HG02970 (cell line): ENCODE measurements at regions not wholly inside any gene's neighbourhood (a gene's known extent, or its start where the extent isn't known, plus 50 kb on each side); places are given as distances from the start of the nearest gene placed in this dataset.
"Not testable (repeated sequence)": the region's sequence is repeated elsewhere in the genome, so short reads cannot be mapped to it uniquely, and the experiment has no call there.

Experiments used
- ATAC-seq: cut with Tn5 transposase; IDR thresholded peaks from one replicate; pipeline ENCODE4 v1.9.1; 2021; ENCODE audit warnings: mild to moderate bottlenecking, moderate library complexity, moderate number of reproducible peaks; ENCODE audit not compliant: unreplicated experiment, low FRiP score

DNA sequence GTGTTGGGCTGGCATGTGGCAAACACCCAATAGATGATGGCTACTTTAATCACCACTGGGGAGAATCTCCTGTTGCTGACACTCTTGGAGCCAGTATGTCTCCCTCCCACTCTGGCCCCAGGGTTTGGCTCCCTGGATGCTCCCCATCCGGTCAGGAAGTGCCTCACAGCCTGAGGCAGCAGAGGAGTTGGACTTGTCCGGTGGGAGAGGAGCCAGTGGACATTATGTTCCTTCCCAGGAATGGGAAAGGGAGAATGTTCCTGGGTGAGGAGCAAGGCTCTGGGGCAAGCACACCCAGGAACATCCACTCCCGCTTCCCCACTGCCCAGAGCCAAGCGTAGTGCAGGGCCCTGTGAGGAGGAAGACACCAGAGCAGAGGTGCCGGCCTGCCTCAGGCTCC is 84.6 kb upstream of the NAV2 start:
- no peak for ATAC-seq

DNA sequence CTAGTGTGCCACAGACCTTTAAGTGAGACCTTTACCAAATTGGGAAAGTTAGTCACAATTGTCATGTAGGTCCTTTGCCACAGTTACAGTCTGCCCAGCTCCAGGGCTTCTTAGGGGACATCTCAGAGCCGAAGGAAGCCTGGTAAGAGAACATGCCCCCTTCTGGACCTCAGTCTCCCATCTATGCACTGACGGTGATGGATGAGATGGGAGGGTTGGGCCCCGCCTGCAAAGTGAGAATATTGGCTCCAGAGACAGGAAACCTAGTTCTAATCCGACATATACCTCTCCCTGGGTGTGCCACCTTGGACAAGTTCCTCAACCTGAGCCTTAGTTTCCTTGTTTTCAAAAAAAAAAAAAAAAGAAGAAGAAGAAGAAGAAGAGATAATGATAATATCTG is 85.1 kb upstream of the NAV2 start:
- no peak for ATAC-seq

DNA sequence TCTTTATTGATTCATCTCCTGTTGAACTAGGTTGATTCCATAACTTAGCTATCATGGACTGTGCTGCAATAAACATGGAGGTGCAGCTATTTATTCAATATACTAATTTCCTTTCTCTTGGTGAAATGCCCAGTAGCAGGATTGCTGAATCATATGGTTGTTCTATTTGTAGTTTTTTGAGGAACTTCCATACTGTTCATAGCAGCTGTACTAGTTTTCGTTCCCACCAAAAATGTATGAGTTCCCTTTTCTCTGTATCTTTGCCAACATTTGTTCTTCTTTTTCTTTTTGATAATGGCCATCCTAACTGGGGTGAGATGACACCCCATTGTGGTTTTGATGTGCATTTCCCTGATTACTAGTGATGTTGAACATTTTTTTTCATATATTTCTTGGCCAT is 87.2 kb upstream of the NAV2 start:
- no peak for ATAC-seq

DNA sequence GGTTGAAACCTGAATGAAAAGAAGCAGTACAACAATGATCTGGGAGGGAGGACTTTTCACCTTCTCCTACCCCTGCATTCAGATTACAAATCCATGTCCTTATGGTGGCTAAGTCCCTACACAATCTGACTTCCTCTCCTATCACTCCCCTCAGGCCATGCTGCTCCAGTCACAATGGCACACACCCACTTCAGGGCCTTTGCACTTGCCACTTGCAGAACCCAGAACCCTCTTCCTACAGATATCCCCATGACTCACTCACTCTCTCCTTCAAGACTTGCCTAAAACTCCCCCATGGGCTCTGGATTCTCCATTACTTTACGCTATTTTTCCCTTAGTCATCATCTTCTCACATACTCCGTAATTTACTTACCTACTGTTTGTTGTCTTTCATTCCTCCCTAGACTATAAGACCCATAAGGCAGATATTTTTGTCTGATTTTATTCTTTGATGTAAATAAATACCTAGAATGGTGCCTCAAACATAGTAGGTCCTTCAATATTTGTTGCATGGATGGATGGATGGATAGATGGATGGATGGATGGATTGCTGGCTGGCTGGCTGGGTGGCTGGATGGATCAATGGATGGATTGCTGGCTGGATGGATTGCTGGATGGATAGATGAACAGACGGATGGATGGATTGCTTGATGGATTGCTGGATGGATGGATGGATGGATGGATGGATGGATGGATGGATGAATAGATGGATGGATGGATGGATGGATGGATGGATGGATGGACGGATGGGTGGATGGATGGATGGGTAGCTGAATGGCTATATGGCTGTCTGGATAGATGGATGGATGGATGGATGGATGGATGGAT is 94.7 kb upstream of the NAV2 start:
- ATAC-seq, result no peak

DNA sequence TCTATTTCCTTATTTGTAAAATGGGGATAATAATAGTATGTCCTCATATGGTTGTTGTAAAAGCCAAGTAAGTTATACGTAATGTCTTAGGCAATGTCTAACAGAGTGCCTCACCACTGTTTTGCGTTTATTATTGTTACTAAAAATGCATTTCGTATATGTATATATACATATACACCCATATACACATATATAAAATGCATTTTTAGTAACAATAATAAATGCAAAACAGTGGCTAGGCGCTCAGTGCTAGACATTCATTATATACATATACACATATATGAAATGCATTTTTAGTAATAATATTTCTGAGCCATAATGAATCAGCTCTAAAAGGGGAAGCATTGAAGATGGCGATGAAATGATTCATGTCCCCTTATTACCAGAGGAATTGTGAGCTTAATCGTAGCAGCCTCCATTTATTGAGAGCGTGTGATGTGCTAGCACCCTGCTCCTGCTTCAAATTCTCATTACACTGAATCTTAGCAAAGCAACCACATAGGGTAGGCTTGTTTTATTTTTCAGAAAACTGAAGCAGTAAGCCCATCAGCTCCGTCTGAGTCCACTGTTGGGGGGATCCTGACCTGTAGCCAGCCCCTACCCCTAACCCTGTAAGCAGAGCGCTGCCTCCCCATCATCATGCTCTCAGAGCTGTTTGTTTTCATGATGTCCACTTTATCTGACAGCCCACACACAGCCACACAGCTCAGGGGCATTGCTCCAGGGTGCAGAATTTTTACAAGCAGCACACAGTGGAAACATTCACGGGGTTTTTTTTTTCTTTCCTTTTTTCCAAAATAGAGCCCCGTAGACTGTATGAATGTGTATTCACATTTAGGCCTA is 97.1 kb upstream of the NAV2 start:
- no peak for ATAC-seq

DNA sequence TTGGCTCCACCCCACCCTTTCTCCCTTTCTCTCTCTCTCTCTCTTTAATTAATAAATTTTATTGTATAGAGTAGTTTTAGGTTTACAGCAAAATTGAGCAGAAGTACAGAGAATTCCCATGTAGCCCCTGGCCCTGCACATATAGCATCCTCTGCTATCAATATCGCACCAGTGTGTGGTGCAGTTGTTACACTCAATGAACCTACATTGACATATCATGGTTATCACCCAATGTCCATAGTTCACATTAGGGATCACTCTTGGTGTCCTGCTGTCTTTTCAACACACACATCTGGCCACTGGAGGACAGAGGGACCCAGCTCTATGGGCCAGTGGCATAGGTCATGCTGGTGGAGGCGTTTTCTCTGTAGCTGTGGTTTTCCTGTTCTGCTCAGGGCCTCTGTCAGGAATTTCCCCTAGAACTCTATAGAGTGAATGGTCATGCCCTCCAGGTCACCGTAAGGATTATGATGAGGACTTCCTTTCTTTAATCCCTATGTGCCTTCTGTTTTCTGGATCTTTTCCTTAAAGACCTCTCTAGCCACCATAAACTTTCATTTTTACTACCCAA is 98.2 kb upstream of the NAV2 start:
- ATAC-seq, result no peak

DNA sequence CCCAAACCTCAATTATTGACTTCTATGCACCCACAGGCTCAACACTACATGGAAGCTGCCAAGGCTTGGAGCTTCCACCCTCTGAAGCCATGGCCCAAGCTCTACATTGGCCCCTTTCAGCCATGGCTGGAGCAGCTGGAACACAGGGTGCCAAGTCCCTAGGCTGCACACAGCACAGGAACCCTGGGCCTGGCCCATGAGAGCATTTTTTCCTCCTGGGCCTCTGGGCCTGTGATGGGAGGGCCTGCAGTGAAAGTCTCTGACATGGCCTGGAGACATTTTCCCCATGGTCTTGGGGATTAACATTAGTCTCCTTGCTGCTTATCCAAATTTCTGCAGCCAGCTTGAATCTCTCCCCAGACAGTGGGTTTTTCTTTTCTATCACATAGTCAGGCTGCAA is 100.6 kb upstream of the NAV2 start:
- ATAC-seq, result not testable (repeated sequence)

DNA sequence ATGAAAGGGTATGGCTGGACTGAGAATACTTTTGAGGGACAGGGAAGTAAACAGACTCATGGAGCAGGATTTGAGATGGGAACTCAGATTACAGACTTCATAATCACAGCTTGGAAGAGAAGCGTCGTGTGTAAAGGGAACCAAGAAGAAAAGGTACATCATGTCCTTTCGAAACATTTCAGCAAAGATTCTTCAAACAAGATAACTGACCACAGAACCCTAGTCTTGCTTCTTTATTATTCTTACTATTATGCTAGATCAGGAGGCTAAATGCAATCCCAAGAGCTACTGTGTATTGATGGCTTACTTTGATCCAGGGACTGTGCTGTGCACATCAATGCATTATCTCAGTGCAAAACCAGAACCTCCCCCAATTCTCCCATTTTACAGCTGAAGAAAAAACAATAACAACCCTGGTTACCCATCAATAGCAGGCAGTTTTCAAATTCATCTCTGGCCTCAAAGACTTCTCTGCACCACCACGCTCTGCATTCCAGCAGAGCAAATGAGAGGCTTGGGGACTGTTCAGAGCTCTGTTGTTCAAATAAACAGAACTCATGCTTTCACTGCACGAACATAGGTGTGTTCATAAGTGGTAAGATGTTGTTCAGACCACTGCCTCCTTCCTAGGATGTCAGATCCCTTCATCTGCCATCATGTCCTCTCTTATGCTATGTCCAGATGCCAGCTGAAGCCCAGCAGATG is 104.8 kb upstream of the NAV2 start:
- ATAC-seq, result no peak

DNA sequence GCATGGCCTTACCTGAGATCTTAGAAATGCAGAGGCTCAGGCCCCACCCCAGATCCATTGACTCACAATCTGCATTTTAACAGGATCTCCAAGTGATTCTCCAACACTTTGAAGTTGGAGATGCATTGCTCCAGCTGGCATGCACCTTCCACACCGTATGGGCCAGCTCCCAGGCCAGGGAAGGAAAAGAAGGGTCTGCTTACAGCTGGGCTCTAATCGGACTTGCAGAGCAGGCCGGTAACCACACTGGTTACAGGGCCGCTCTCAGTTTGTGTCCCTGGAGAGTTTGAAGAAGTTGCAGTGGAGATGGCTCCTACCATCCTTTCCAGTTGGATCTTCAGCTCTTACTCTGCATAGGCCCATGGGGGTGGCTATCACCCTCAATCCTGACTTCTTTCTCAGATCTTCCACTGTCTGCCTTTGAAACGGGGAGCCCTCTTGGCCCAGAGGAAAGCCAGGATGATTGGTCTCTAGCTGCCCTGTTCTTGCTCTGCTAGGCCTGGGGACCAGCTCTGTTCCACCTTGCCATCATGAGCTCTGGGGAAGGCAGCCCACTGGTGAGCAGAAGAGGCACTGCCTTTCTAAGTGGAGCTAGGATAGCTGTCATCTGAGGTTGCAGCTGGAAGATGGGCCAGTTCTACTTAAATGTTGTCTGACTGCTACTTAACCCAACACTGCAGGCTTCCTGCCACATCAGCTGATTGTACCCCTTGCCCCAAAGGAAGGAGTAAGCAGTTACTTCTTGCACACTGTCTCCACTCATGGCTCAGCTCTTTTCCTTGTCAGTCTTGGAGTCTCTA is 105.6 kb upstream of the NAV2 start:
- ATAC-seq, result no peak

DNA sequence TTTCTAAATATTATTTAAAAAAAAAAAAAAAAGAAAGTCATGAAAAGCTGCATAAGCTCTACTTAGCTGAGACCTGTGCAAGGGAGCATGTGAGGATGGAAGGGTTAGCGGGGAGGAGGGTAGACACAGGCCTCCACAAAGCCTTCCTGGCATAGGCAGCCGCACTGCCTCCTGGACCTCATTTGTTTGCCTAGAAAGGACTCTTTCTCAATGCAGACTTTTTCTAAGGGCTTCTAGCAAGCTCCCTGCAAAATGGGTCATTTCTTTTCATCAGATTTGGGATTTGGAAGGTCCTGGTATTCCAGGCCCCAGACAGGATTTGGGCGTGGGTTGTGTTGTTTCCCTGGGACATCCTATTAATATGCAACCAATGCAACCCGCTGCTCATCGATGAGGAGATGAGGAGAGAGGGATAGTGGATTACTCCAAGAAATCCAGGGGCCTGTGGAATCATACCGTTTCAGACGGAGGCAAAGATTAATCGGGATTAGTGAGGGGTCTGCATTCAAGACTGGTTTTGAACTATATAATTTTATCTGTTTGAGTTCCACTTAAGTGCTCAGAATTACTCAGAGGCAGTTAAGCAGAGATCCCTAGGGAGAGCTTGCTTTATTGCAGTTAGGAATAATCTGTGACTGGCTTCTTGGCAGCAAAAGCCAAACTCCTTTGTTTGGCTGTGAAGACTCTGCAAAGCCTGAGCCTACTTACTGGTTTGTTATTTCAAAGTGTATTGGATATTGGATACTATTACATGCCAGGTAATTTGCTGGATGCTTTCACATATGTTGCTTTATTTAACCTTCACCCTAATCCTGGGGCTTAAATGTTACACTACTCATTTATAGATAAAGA is 106.9 kb upstream of the NAV2 start:
- no peak for ATAC-seq

DNA sequence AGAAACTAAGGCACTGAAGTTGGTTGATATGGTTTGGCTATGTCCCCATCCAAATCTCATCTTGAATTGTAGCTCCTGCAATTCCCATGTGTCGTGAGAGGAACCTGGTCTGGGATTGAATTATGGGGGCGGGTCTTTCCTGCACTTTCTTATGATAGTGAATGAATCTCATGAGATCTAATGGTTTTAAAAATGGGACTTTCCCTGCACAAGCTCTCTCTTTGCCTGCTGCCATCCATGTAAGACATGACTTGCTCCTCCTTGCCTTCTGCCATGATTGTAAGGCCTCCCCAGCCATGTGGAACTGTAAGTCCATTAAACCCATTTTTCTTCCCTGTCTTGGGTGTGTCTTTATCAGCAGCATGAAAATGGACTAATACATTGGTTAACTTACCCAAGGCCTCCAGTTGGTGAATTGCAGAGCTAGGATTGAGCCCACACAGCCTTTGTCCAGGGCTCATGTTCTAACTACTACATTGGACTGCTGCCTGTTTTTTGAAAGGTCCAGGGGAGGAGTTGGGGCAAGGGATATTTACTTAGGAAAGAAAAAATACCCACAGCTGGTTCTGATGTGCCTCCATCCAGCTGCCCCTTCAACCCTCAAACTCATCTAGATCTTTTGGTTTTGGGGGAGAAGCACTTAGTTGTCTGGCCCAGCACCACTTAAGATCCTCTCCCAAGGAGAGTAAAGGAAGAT is 107.8 kb upstream of the NAV2 start:
- ATAC-seq, result no peak

DNA sequence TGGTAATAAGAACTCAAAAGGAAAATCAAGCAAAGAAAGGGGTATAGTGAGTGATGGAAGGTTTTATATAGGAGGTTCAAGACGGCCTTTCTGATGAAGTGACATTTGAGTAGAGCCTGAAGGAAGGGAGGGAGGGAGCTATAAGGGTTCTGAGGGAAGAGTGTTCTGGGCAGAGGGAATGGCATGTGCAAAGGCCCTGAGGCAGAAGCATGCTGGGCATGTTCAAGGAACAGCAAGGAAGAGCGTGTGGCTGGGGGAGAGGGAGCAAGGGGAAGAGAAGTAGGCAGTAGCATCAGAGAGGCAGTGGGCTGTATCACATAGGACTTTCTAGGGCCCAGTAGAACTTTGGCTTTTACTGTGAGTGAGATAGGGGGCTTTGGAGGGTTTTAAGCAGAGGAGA is 108.9 kb upstream of the NAV2 start:
- no peak for ATAC-seq

DNA sequence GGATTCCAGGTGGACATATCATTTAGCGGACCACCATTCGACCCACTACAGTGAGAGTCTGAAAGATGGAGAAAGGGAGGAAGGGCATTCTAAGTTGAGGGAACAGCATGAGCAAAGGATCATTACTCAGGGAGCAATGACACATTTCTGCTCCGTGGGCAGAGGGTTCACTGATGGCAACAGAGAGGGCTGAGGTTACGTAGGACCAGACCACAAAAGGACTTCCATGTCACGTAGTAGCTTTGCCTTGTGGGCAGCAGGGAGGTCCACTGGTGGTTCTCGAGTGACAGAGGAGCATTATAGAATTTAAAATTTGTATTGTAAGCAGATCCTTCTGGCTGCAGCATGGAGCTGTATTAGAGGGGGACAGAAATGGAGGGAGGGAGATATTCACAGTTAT is 109.7 kb upstream of the NAV2 start:
- ATAC-seq, result no peak

DNA sequence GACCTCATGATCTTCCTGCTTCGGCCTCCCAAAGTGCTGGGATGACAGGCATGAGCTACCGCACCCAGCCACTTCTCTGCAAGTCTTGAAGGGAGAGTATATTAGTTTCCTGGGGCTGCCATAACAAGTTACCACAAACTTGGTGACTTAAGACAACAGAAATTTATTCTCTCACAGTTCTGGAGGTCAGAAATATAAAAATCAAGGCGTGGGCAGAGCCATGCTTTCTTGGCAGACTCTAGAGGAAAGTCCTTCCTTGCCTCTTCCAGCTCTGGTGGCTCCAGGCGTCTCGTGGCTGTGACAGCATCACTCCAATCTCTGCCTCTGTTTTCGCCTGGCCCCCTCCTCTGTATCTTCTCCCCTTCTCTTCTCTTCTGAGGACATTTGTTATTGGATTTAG is 110.2 kb upstream of the NAV2 start:
- no peak for ATAC-seq

DNA sequence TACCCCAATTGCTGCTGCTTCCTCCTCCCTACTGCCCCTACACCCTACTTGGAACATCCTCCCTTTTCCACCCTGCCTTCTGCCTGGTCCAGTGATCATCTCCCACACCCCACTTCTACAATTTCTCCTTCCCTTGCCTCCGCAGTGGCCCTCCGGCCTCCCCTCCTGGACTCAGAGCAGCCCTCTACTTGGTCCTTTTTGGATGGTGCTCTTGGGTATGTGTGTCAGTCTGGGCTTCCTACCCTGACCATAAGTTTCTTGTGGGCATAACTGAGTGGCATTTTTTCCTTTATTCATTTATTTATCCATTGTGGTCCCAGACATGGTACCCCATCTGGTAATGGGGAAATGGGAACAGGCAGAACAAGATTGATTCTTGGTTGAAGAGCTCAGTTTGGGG is 111.4 kb upstream of the NAV2 start:
- no peak for ATAC-seq

DNA sequence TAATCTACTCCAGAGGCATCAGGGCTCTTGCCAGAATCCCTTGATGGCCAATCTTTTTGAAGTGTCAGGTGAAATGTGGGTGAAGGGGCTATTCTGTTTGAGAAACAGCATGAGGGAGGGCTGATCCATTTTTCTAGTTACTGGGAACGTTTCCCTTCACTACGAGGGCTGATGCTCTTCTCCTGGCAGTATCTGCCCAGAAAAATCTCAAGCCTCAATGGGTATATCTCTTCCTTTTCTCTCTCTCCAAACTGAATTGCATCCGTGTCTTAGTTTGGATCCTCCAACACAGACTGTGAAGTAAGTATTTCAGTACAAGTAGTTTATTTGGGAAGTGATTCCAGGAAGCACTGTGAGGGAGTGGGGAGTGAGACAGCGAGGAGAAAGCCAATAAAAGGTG is 113.0 kb upstream of the NAV2 start:
- ATAC-seq, result no peak

DNA sequence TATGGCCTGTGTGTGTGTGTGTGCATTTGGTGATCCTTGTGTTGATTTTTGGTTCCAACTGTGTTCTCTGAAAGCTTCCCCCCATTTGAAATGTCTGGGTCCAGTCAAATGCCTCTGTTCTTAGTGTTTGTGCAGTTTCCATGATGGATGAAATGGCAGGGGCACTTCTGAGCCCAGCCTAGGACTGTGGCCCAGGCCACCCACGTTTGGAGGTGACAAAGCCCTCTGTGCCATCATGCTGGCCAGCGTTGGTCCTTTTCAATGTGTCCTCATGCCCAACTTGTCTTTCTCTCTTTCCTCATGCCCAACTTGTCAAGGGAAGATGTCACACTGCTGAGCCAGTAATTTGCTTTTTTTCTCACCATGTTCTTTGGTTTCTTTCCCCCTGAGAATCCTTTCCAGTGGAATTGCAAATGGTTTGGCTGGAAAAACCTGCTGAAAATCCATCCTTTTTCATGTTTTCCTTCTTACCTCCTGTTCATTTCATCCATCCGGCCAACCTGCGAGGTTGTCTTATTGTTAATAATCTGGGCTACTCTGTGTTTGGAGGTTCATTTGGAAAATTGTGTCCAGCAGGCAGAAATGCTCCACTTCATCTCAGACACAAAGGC is 113.7 kb upstream of the NAV2 start:
- ATAC-seq, result no peak

DNA sequence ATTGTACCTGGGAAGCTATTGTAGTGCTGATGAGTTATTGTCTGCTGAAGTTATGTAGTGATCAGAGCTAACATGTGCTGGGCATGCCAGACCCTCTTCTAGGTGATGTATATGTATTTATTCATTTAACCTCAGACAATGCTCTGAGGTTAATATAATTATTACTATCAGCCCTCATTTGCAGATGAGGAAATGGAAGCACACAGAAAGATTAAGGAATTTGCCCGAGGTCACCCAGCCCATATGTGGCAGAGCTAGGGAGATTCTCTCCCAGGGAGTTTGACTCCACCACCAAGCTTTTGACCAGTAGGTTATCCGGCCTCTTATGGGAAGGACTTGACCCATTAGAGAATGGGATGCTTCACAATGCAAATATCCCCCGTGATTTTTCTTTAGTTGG is 114.2 kb upstream of the NAV2 start:
- no peak for ATAC-seq
